Stomach (tissue), 8 donors: ENCODE measurements at regions not wholly inside any gene's neighbourhood (a gene's known extent, or its start where the extent isn't known, plus 50 kb on each side); places are given as distances from the start of the nearest gene placed in this dataset.

Source experiments
- DNase-seq, 2 donors: peaks; one replicate each; pipeline versions ENCODE4 v3.0.0 to v3.0.0-alpha.2; 2013 to 2019
- H3K27ac ChIP-seq, 5 donors: fragments of 200-600 bp in 4 of 5; sonication (generic) in 4 of 5; one replicate each; pipeline ENCODE4 v1.5.1; 2013 to 2019; ENCODE audit warnings: mild to moderate bottlenecking in 1 of 5, moderate library complexity in 1 of 5
- H3K27me3 ChIP-seq, 3 donors: fragments of 200-600 bp; sonication (generic); one replicate each; pipeline ENCODE4 v1.5.1; 2017 to 2019; ENCODE audit warnings: mixed run types in 1 of 3
- H3K36me3 ChIP-seq, 4 donors: fragments of 200-600 bp; sonication (generic); 1 replicate in 3 of 4; 2 replicates in 1 of 4; pipeline ENCODE4 v1.5.1; 2016 to 2019
- H3K4me1 ChIP-seq, 4 donors: fragments of 200-600 bp; sonication (generic); one replicate each; pipeline ENCODE4 v1.5.1; 2016 to 2019
- H3K4me3 ChIP-seq, 4 donors: fragments of 200-600 bp; sonication (generic) in 3 of 4; one replicate each; pipeline ENCODE4 v1.5.1; 2016 to 2019; ENCODE audit warnings: mild to moderate bottlenecking in 1 of 4
- H3K9me3 ChIP-seq, 4 donors: fragments of 200-600 bp; sonication (generic); one replicate each; pipeline ENCODE4 v1.5.1; 2016 to 2019
- CTCF ChIP-seq, 7 experiments: fragments of 450-650 bp in 4 of 7; fragments of 200-600 bp in 3 of 7; sonication (generic) in 3 of 7; IDR thresholded peaks; one replicate each; pipeline ENCODE4 v1.5.1; 2016 to 2019; ENCODE audit warnings: antibody characterized with exemption in 7 of 7, control low read depth in 2 of 7, mild to moderate bottlenecking in 1 of 7
- EP300 ChIP-seq: sonication (generic); formaldehyde crosslinking; IDR thresholded peaks from one replicate; pipeline ENCODE4 v1.6.1; 2017; ENCODE audit warnings: antibody characterized with exemption
- POLR2A ChIP-seq, 4 donors: fragments of 450-650 bp; IDR thresholded peaks; one replicate each; pipeline ENCODE4 v1.6.1; 2016; ENCODE audit warnings: antibody characterized with exemption in 4 of 4, control low read depth in 2 of 4, mild to moderate bottlenecking in 1 of 4, moderate library complexity in 1 of 4
- POLR2AphosphoS5 ChIP-seq, 3 donors: sonication (generic); formaldehyde crosslinking; IDR thresholded peaks; one replicate each; pipeline ENCODE4 v1.6.1; 2016; ENCODE audit warnings: antibody characterized with exemption in 3 of 3
- WGBS, 5 donors: extraction: QIAGEN DNeasy Blood & Tissue Kit in 3 of 5; methylation state at CpG; one replicate each; pipeline versions ENCODE4 v1.1.5 to v1.1.7; 2013 to 2018; 5-methylcytosine and 5-hydroxymethylcytosine counted together
- intact Hi-C: fragments of 100-400 bp; cut with DNase I; formaldehyde crosslinking; loops from one replicate; pipeline ENCODE4 v1.15.1; 2023; ENCODE audit warnings: low total_unique reads
- donor health status: healthy with polysubstance abuse.
- donor health status: Bipolar disorder and iron deficiency.
- donor health status: healthy.

- Histone ChIP-seq H3K27ac (no peak overlapping the region), H3K4me1 (no peaks in the 10 kb centered on the region), H3K4me3 (no peak overlapping the region), H3K36me3 (no peaks in the 10 kb centered on the region), H3K27me3 (no peaks in the 10 kb centered on the region), H3K9me3 (no peaks in the 10 kb centered on the region)
- DNase-seq = no peak
- WGBS, 5 donors = 91 to 99% (median 97%) methylated on average over 3 of the region's 3 CpGs
- TF ChIP-seq POLR2AphosphoS5 (IDR thresholded peaks at IDR 0.05) (no peak), CTCF (IDR thresholded peaks at IDR 0.05) (no peak), EP300 (no peak), POLR2A (IDR thresholded peaks at IDR 0.05) (no peak)
- intact Hi-C loops = no loop called here
Observed at GRCh38 chr6:141490982-141491381, 641.7 kb upstream of the GJE1 start.

DNA sequence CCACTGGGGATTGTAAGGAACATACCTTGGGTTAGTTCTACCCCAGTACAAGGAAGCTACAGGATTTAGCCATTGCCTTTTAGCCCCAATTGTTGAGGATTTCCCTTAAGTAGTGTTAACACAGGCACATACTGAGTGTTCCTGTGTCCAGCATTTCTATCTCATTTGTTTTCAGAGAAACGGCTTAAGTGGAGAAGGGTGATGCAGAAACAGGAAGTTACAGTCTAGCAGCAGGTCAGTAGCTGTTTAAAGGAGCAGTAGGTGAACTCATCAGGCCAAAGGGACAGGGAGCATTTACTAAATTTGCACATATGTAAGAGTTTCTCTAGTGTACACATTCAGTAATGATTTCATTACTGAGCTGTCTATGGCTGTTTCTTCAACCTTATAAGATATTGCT, 644.2 kb upstream of the GJE1 start:
- no peaks in the 10 kb centered on the region for H3K9me3 ChIP-seq
- no peaks in the 10 kb centered on the region for H3K4me1 ChIP-seq
- H3K27ac ChIP-seq = no peak overlapping the region
- intact Hi-C loops = no loop called here
- no peaks in the 10 kb centered on the region for H3K36me3 ChIP-seq
- TF ChIP-seq CTCF (IDR thresholded peaks at IDR 0.05) (no peak), POLR2AphosphoS5 (IDR thresholded peaks at IDR 0.05) (no peak), POLR2A (IDR thresholded peaks at IDR 0.05) (no peak), EP300 (no peak)
- 8 to 17% (median 10%) methylated on average over 1 of the region's 1 CpG for WGBS, 5 donors
- DNase-seq = peak in 1 of 2 donors; percentile 13
- H3K4me3 ChIP-seq = no peak overlapping the region
- no peaks in the 10 kb centered on the region for H3K27me3 ChIP-seq

DNA sequence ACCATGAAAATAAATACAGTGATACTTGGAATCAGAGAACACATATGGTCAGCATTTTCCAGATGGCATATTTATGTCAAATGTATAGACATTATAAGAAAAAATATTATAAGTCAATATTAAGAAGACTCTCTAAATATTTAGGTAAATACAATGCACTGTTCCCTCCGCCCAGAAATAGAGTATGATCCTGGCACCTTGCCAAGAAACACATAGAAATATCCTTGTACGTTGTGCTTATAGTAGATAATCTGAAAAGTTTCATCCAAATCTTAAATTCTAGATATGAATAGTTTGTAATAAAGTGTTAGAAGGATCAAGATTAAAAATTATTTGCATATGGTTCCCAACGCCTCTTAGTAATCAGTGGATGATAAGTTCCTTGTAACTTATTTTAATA, 645.8 kb upstream of the GJE1 start:
- 26 to 51% (median 29%) methylated on average over 3 of the region's 3 CpGs for WGBS, 5 donors
- no peak overlapping the region for H3K4me3 ChIP-seq
- DNase-seq = no peak
- H3K4me1 ChIP-seq = peaks cover 0 to 5% (median 0%) of the 10 kb centered on the region in 4 donors
- no peaks in the 10 kb centered on the region for H3K27me3 ChIP-seq
- no peaks in the 10 kb centered on the region for H3K36me3 ChIP-seq
- intact Hi-C loops = no loop called here
- TF ChIP-seq EP300 (no peak), CTCF (IDR thresholded peaks at IDR 0.05) (no peak), POLR2AphosphoS5 (IDR thresholded peaks at IDR 0.05) (no peak), POLR2A (IDR thresholded peaks at IDR 0.05) (no peak)
- H3K9me3 ChIP-seq = no peaks in the 10 kb centered on the region
- H3K27ac ChIP-seq = no peak overlapping the region

DNA sequence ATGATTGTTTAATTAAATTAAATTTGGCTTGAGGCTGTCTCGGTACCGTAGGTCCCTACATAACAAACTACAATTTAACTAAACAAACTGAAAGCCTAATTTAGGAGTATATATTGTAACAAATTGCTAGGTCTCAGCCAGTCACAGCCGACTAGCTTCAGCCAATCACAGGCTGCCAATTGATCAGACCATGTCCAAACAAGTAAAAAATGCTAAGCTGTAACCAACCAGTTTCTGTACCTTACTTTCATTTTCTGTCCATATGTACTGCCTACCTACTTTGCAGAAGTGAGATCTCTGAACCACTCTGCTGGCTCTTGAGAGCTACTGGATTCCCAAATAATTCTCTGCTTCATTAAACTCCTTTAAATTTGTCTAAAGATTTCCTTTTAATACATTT, 648.0 kb upstream of the GJE1 start:
- H3K27ac ChIP-seq = peak overlapping the region in 1 of 5 donors; percentile 70
- DNase-seq = peak in 1 of 2 donors; percentile 23
- intact Hi-C loops = no loop called here
- H3K27me3 ChIP-seq = no peaks in the 10 kb centered on the region
- 75 to 88% (median 80%) methylated on average over 3 of the region's 3 CpGs for WGBS, 5 donors
- H3K9me3 ChIP-seq = no peaks in the 10 kb centered on the region
- H3K4me3 ChIP-seq = no peak overlapping the region
- TF ChIP-seq POLR2A (IDR thresholded peaks at IDR 0.05) = no peak
- TF ChIP-seq EP300 = no peak
- H3K36me3 ChIP-seq = no peaks in the 10 kb centered on the region
- H3K4me1 ChIP-seq = peaks cover 0 to 5% (median 0%) of the 10 kb centered on the region in 4 donors

GRCh38 chr6:141483598-141484061, 649.1 kb upstream of the GJE1 start:
- DNase-seq = peak in 1 of 2 donors; percentile 76
- H3K36me3 ChIP-seq = no peaks in the 10 kb centered on the region
- H3K4me1 ChIP-seq = peaks cover 0 to 5% (median 0%) of the 10 kb centered on the region in 4 donors
- peak overlapping the region in 4 of 5 donors; percentile 13 to 70 (median 32) for H3K27ac ChIP-seq
- TF ChIP-seq POLR2AphosphoS5 (IDR thresholded peaks at IDR 0.05) (peak in 1 of 3 donors; percentile 36), CTCF (IDR thresholded peaks at IDR 0.05) (no peak)
- intact Hi-C loops = no loop called here
- H3K9me3 ChIP-seq = no peaks in the 10 kb centered on the region
- peak overlapping the region in 1 of 4 donors; percentile 12 for H3K4me3 ChIP-seq
- 21 to 57% (median 35%) methylated on average over 5 of the region's 5 CpGs for WGBS, 5 donors
- H3K27me3 ChIP-seq = no peaks in the 10 kb centered on the region
